HG03520 (cell line): ENCODE measurements at regions not wholly inside any gene's neighbourhood (a gene's known extent, or its start where the extent isn't known, plus 50 kb on each side); places are given as distances from the start of the nearest gene placed in this dataset.
"Not testable (repeated sequence)": the region's sequence is repeated elsewhere in the genome, so short reads cannot be mapped to it uniquely, and the experiment has no call there.

Experiments used
- ATAC-seq: cut with Tn5 transposase; IDR thresholded peaks from one replicate; pipeline ENCODE4 v1.9.1; 2021; ENCODE audit warnings: mild to moderate bottlenecking, moderate library complexity; ENCODE audit not compliant: unreplicated experiment

DNA sequence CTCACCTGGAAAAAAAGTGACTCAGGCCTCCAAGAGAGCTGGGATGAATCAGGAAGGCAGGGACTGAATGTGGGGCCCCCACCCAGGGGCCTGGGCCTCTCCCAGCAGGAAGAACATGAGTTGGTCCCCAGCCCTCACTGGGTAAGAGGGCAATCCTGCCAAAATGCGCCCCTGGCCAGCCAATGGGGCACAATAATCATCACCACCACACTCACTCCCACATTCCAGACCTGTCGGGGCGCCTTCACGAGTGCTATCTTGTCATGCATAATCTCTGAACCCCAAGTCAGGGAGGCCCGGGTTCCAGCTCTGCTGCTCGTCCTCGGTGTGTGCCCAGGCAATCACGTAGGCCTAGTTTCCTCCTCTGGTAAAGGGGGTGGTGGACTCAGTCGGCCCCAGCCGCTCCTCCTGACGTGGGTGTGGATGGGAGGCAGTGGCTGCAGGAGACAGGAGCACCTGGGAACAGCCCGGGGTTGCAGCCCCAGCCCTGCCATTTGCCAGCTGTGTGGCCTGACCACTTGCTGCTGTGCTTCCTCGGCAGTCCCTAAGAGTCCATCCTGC lies 115.1 kb downstream of the CYP26B1 start:
- no peak for ATAC-seq

DNA sequence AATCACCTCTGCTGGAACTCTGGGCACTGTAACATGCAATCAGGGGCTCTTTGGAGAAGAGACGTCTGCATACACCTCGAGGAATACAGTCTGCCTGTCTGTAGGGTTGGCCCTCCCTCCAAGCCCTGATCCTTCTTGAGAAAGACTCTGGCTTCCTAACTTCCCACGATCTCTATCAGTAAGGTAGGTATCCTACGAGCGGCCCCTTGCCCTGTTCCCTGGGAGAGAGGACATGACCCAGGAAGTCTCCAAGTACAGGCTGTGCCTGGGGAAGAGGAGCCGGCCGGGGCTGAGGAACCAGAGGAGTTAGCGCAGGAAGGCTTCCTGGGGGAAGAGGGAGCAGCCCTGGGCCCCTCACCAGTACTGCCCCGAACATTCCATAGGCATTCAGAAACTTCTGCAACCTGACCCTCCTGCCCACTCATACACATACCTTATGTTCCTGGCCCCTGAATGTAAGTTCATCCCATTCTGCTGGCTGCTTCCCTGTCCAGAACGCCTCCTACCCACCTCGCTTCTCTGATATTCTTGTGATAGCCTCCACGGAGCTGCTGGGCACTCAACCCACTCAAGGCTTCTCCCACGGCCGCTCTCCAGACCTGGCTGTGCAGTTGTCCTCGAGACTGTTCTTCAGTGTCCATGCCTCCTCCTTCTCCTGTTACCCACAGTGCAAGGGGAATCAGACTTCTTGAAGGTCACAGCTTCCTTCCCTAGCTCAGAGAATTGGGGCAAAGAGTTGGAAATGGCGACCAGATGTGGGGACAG lies 116.1 kb downstream of the CYP26B1 start:
- no peak for ATAC-seq

DNA sequence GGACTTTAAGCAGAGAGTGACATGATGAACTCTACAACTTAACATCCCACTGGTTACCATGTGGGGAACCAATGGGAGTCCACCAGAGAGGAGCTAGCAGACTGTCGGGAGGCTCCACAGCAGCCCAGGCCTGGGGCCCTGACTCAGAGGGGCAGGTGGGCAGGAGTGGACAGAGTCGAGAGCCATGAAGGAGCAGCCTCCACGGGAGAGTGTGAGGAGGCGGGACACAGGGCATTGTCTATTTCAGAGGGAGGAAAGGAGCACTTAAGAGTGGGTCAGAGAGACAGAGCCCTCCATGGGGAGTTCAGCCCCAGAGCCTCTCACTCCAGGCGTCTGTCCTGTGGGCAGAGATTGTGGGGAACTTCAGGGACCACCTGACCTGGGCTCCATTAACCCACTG lies 118.7 kb downstream of the CYP26B1 start:
- no peak for ATAC-seq

- ATAC-seq = no peak
Measured at GRCh38 chr2:72028351-72028995, 119.2 kb downstream of the CYP26B1 start.

- no peak for ATAC-seq
Measured at GRCh38 chr2:72027426-72028161, 120.1 kb downstream of the CYP26B1 start.

- ATAC-seq = no peak
Measured at GRCh38 chr2:72026819-72027425, 120.7 kb downstream of the CYP26B1 start.

DNA sequence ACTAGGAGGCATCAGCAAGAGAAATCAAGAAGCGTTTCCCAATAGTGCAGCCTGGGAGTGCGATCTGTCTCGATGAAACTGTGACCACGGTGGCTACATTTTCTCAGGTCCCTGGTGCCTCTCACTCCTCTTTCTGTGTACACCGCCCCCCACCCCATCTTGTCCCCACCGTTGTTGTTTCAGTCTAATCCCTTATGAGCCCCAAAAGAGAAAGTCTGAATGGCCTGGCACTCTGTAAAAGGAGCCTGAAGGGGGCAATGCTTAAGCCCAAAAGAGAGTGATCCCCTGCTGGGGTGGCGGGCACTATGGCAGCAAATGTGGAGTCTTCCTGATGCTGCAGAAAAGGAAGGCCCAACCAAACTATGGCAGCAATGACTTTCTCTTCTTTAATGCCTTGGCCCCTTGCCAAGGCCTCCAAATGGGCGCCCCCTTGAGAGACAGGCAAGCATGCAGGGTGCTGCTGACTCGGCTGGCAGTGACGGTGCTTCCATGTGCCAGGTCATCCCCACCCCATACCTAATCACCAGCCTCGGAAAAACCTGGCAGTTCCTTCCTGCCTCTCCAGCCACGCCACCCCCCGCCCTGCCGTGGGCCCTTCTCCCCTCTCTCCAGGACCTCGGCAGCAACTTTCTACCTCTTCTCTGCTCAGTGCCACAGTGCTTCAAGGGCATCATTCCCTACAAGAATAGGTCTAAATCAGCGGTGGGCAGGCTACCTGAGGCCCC lies 123.0 kb downstream of the CYP26B1 start:
- no peak for ATAC-seq

- ATAC-seq = no peak
Measured at GRCh38 chr2:72023678-72024390, 123.8 kb downstream of the CYP26B1 start.

DNA sequence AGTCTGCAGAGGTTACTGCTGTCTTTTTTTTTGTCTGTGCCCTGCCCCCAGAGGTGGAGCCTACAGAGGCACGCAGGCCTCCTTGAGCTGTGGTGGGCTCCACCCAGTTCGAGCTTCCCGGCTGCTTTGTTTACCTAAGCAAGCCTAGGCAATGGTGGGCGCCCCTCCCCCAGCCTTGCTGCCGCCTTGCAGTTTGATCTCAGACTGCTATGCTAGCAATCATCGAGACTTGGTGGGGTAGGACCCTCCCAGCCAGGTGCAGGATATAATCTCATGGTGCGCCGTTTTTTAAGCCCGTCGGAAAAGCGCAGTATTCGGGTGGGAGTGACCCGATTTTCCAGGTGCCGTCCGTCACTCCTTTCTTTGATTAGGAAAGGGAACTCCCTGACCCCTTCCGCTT lies 126.3 kb downstream of the CYP26B1 start:
- ATAC-seq = not testable (repeated sequence)

DNA sequence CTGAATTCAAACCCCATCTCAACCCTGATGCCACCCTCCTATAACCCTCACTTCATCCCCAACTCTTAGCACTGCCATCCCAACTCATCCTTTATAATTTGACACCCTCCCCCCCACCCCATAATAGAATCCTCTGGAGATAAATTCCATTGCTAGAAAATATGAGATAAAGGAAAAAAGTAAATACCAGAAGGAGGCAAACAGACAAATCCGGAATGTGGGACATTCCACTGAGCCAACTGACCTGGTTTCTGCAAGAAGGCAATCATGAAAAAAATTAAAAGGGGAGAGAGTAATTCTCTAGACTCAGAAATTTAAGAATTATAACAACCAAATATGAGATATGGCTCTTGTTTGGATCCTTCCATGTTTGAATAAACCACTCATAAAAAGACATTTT lies 132.4 kb downstream of the CYP26B1 start:
- no peak for ATAC-seq

DNA sequence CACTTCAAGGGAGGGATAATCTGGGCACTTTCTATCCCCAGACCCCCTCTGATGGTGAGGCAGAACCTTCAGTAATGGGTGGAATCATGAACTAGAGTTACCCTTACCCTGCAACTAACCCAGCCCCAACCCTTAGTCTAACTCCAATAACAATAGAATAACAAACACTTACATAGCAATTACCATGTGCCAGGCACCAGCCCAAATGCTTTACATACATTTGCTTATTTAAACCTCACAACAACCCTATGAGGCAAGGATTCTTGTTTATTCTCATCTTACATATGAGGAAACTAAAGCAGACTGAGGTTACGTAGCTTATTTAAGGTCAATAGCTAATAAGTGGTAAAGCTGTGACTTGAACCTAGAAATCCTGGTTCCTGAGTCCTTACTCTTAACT lies 132.8 kb downstream of the CYP26B1 start:
- no peak for ATAC-seq

DNA sequence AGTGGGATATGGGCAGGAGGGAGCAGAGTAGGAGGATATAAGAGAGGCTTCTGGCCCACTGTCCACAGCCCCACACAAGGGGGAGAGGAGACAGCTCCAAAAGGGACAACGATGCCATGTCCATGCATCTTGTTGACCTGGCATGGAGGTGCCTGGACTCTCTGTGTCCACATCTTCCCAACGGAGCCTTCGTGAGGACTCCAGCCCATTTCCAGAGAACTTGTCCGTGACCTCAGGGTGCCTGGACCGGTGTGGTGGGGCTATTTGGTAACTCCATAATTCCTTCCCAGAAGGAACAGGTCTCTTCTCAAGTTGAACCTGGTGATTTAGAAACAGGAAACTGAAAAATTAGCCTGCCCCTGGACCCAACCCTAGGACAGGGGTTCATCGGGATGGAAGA lies 133.9 kb downstream of the CYP26B1 start:
- ATAC-seq = no peak

DNA sequence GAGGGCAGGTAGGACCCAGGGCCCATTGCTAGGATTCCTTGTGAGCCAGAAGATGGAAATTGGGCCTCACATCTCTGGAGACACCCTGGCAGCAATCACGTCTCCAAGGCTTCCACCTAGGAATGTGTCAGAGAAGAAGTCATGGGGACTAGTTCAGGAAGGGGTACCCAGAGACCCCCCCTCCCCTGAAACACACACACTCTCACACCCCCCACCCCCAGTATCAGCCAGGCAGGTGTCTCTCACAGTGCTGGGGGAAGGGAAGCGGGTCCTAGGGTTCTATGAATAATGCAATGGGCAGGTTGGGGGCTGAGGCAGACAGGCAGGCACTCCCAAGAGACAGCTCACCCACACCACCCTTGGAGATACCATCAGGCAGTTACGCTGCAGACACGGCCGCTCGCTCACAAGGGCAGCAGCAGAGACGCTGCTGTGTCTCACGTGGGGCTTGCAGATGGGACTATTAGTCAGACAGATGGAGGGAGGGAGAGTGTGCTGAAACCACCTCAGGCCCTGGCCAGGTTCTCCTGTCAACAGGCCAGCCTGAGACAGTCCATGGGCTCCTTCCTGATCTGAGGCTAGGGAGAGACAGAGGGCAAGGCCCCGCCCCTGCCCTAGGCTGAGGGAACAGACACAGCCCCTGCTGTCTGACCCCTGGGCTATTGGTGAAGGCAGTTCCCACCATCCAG lies 134.6 kb downstream of the CYP26B1 start:
- no peak for ATAC-seq

DNA sequence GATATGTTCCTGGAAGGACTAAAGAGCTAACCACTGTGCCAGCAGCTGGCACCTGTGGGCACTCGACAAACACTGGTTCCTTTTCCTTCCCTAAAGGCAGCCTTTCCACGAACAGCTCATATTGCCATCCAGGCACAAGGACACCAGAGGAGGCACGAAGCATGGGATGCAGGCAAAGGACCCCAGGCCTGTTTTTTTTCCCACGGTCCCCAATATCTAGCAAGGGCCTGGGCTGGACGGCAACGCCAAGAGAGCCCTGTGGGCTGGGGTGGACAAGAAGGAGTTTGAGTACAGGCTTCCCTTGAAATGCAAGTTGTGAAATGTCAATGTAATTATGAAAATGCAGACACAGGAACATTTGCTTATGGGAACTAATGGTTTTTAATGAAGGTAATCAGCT lies 135.9 kb downstream of the CYP26B1 start:
- ATAC-seq = no peak

DNA sequence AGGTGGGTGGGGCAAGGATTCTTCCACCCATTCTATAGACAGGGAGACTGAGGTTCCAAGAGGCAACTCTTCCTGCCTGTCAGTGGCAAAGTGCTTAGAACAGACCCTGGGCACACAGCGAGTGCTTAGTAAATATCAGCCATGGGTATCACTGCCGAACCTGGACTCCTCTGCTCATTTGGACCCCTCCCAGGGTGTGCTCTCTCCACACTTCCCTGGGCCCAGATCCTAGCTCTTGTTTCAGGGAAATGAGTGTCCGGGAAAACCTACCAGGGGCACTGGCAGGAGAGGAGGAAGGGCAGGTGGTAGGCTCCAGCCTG lies 136.3 kb downstream of the CYP26B1 start:
- no peak for ATAC-seq

GRCh38 chr2:72010647-72011369 lies 136.9 kb downstream of the CYP26B1 start:
- ATAC-seq = no peak

DNA sequence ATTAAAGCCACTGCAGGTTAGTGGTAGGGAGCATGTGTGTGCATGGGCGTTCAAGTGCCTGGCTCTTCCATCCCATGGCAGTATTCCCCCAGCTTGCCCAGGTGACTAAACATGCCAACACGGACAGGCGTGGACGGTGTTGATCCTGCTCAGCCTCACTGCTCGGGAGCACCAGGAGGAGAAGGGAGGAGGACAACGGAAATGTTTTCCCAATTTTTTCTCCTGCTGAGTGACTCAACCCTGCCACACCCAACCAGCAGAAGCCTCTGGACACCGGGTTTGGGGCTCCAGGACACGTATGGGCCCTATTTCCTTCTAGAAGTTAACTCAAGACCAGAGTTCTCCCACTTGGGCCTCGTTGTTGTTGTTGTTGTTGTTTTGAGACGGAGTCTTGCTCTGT lies 139.1 kb downstream of the CYP26B1 start:
- no peak for ATAC-seq

DNA sequence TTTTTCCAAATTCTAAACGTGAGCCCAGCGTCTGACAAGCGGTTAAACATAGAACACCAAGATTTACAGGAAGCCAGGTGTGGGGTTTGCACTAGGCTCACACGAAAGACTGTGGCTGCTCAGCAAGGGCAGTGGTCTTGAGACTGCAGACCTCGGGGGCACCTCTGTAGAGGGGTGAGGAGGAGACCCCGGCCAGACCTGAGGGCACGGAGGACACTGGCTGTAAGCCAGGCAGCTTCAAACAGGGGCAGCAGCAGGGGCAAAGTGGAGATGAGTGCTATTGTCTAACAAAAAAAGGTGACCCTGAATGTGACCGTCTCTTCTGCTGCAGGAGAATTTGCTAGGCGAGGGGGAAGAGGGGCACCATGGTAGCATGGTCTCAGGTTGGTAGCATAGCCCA lies 140.3 kb downstream of the CYP26B1 start:
- ATAC-seq = no peak

DNA sequence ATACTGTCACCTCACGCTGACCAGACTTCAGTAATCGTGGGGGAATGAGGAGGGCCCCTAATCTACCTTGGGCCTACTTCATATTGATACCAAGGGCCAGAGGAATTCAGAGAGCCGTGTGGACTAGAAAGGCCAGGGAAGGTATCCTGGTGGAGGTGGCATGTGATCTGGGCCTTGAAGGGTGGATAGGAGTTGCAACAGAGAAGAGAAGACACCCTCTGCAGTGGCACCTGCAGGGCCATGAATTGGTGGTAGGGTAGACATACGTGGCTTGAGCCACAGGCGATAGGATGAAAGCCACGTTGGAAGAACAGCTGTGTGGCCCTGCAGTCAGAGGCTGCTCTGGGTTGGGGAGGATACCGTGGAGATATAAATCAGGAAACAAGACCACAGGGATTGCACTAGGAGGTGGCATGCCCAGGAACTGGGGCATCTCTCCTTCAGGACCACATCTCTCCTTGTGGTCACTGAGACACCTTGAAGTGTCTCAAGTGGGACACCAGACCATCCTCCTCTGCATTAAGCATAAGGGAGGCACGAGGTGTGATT lies 141.4 kb downstream of the CYP26B1 start:
- ATAC-seq = no peak
